ENCODE measurements at regions not wholly inside any gene's neighbourhood (a gene's known extent, or its start where the extent isn't known, plus 50 kb on each side); places are given as distances from the start of the nearest gene placed in this dataset.

GRCh38 chr21:25341981-25342380 is 265.3 kb downstream of the MRPL39 start:
- no peaks in the 10 kb centered on the region for H3K4me1 ChIP-seq (ENCODE audit: control insufficient read depth in 4 of 4, insufficient read depth in 4 of 4, low read length in 3 of 4)
- DNase-seq (ENCODE audit: low spot score), result no peak
- H3K27ac ChIP-seq (ENCODE audit: low read depth in 1 of 2, low read length in 2 of 2), result no peak overlapping the region
- 69% methylated on average over 6 of the region's 6 CpGs for WGBS
- no peaks in the 10 kb centered on the region for H3K9me3 ChIP-seq (ENCODE audit: control insufficient read depth in 4 of 4, low read length in 3 of 4)
- no peak overlapping the region for H3K4me3 ChIP-seq (ENCODE audit: low read depth in 1 of 3, low read length in 3 of 3)
- no peaks in the 10 kb centered on the region for H3K27me3 ChIP-seq (ENCODE audit: control insufficient read depth in 4 of 4, insufficient read depth in 4 of 4, low read length in 3 of 4)
- no peak for TF ChIP-seq ATF3 (IDR thresholded peaks at IDR 0.05)
- H3K9ac ChIP-seq (ENCODE audit: low read depth in 1 of 2, low read length in 2 of 2), result no peak overlapping the region
- no peaks in the 10 kb centered on the region for H3K36me3 ChIP-seq (ENCODE audit: control insufficient read depth in 4 of 4, insufficient read depth in 3 of 4, low read depth in 1 of 4, low read length in 3 of 4)

GRCh38 chr21:25338415-25338814 is 268.9 kb downstream of the MRPL39 start:
- Histone ChIP-seq H3K27ac (ENCODE audit: low read depth in 1 of 2, low read length in 2 of 2) (no peak overlapping the region), H3K4me1 (ENCODE audit: control insufficient read depth in 4 of 4, insufficient read depth in 4 of 4, low read length in 3 of 4) (no peaks in the 10 kb centered on the region), H3K9ac (ENCODE audit: low read depth in 1 of 2, low read length in 2 of 2) (no peak overlapping the region), H3K4me3 (ENCODE audit: low read depth in 1 of 3, low read length in 3 of 3) (no peak overlapping the region), H3K27me3 (ENCODE audit: control insufficient read depth in 4 of 4, insufficient read depth in 4 of 4, low read length in 3 of 4) (no peaks in the 10 kb centered on the region), H3K9me3 (ENCODE audit: control insufficient read depth in 4 of 4, low read length in 3 of 4) (no peaks in the 10 kb centered on the region), H3K36me3 (ENCODE audit: control insufficient read depth in 4 of 4, insufficient read depth in 3 of 4, low read depth in 1 of 4, low read length in 3 of 4) (no peaks in the 10 kb centered on the region)
- TF ChIP-seq TAF1 (conservative IDR thresholded peaks at IDR 0.05), result no peak
- no peak for TF ChIP-seq FOXA1 (IDR thresholded peaks at IDR 0.05)
- TF ChIP-seq RXRA (IDR thresholded peaks at IDR 0.05), result no peak
- no peak for TF ChIP-seq HNF4G (IDR thresholded peaks at IDR 0.05)
- TF ChIP-seq ATF3 (IDR thresholded peaks at IDR 0.05), result no peak
- no peak for TF ChIP-seq HNF4A (conservative IDR thresholded peaks at IDR 0.05)
- TF ChIP-seq YY1 (IDR thresholded peaks at IDR 0.05), result no peak
- TF ChIP-seq MAX (IDR thresholded peaks at IDR 0.05), result no peak
- TF ChIP-seq GABPA (IDR thresholded peaks at IDR 0.05 in 1 of 2, conservative IDR thresholded peaks at IDR 0.05 in 1 of 2), result no peak
- TF ChIP-seq CTCF (IDR thresholded peaks at IDR 0.05; ENCODE audit: low read depth, low read length, missing input control), result no peak
- TF ChIP-seq FOXA2 (IDR thresholded peaks at IDR 0.05), result no peak
- no peak for TF ChIP-seq NR2F2 (IDR thresholded peaks at IDR 0.05)
- no peak for TF ChIP-seq ZBTB33 (IDR thresholded peaks at IDR 0.05)
- no peak for TF ChIP-seq REST (IDR thresholded peaks at IDR 0.05)
- TF ChIP-seq EGR1 (IDR thresholded peaks at IDR 0.05; ENCODE audit: low read depth in 2 of 2), result no peak
- TF ChIP-seq RAD21 (IDR thresholded peaks at IDR 0.05), result no peak
- 76% methylated on average over 5 of the region's 5 CpGs for WGBS
- DNase-seq (ENCODE audit: low spot score), result no peak
